Upper lobe of left lung (tissue), 6 donors: ENCODE measurements at regions not wholly inside any gene's neighbourhood (a gene's known extent, or its start where the extent isn't known, plus 50 kb on each side); places are given as distances from the start of the nearest gene placed in this dataset.
A peak's percentile ranks its signal among the peaks of the same experiment; 100 is the strongest.

Source experiments
- ATAC-seq, 2 donors: fragments of 200-7000 bp; cut with Tn5 transposase; one replicate each; pipeline ENCODE4 v1.9.1; 2022; ENCODE audit warnings: mild to moderate bottlenecking in 2 of 2, moderate library complexity in 2 of 2; ENCODE audit not compliant: low FRiP score in 2 of 2
- DNase-seq, 2 donors: peaks; one replicate each; pipeline ENCODE4 v3.0.0-alpha.2; 2019 to 2020
- H3K27ac ChIP-seq, 4 donors: fragments of 200-600 bp; sonication (generic); one replicate each; pipeline ENCODE4 v1.5.1; 2016 to 2019
- H3K27me3 ChIP-seq, 4 donors: fragments of 200-600 bp; sonication (generic); one replicate each; pipeline ENCODE4 v1.5.1; 2017 to 2019
- H3K36me3 ChIP-seq, 4 donors: fragments of 200-600 bp; sonication (generic); one replicate each; pipeline ENCODE4 v1.5.1; 2016 to 2019
- H3K4me1 ChIP-seq, 4 donors: fragments of 200-600 bp; sonication (generic); one replicate each; pipeline ENCODE4 v1.5.1; 2018 to 2019
- H3K4me3 ChIP-seq, 4 donors: fragments of 200-600 bp; sonication (generic); one replicate each; pipeline ENCODE4 v1.5.1; 2017 to 2019; ENCODE audit warnings: mild to moderate bottlenecking in 2 of 4, moderate library complexity in 1 of 4
- H3K9me3 ChIP-seq, 4 donors: fragments of 200-600 bp; sonication (generic); one replicate each; pipeline ENCODE4 v1.5.1; 2018 to 2019
- CTCF ChIP-seq, 6 experiments: fragments of 450-650 bp in 4 of 6; fragments of 200-600 bp in 2 of 6; sonication (generic) in 2 of 6; IDR thresholded peaks; one replicate each; pipeline ENCODE4 v1.5.1; 2016 to 2019; ENCODE audit warnings: antibody characterized with exemption in 6 of 6
- EP300 ChIP-seq, 4 donors: sonication (generic); formaldehyde crosslinking; IDR thresholded peaks; one replicate each; pipeline ENCODE4 v1.5.1; 2017; ENCODE audit warnings: antibody characterized with exemption in 4 of 4, control low read depth in 2 of 4
- POLR2A ChIP-seq, 4 donors: fragments of 450-650 bp; IDR thresholded peaks; one replicate each; pipeline ENCODE4 v1.5.1; 2016 to 2017; ENCODE audit warnings: antibody characterized with exemption in 4 of 4, mild to moderate bottlenecking in 2 of 4
- POLR2AphosphoS5 ChIP-seq, 2 donors: sonication (generic); formaldehyde crosslinking; IDR thresholded peaks; one replicate each; pipeline ENCODE4 v1.5.1; 2017; ENCODE audit warnings: antibody characterized with exemption in 2 of 2
- WGBS, 2 donors: methylation state at CpG; one replicate each; pipeline ENCODE4 v1.1.5; 2017 to 2018; 5-methylcytosine and 5-hydroxymethylcytosine counted together
- donor health status: DM: no; HTN: no; CAD: no; lungs with moderate emphysema.
- donor health status: DM: no; HTN: yes; CAD: no; lungs with severe emphysema.

GRCh38 chr2:66242099-66242789 is 192.7 kb upstream of the MEIS1 start:
- H3K9me3 ChIP-seq, result no peaks in the 10 kb centered on the region
- TF ChIP-seq CTCF (IDR thresholded peaks at IDR 0.05) (no peak), POLR2AphosphoS5 (IDR thresholded peaks at IDR 0.05) (no peak), EP300 (IDR thresholded peaks at IDR 0.05) (no peak), POLR2A (IDR thresholded peaks at IDR 0.05) (no peak)
- DNase-seq (no peak), ATAC-seq (no peak)
- no peak overlapping the region for H3K27ac ChIP-seq
- 80 to 87% methylated on average over 1 of the region's 1 CpG for WGBS, 2 donors
- no peak overlapping the region for H3K4me3 ChIP-seq
- no peaks in the 10 kb centered on the region for H3K27me3 ChIP-seq
- no peaks in the 10 kb centered on the region for H3K4me1 ChIP-seq
- no peaks in the 10 kb centered on the region for H3K36me3 ChIP-seq

GRCh38 chr2:66240286-66240685 is 194.6 kb upstream of the MEIS1 start:
- DNase-seq, result no peak
- Histone ChIP-seq H3K4me3 (no peak overlapping the region), H3K27me3 (no peaks in the 10 kb centered on the region), H3K4me1 (no peaks in the 10 kb centered on the region), H3K27ac (peak overlapping the region in 1 of 4 donors; percentile 24), H3K36me3 (no peaks in the 10 kb centered on the region), H3K9me3 (no peaks in the 10 kb centered on the region)
- TF ChIP-seq EP300 (IDR thresholded peaks at IDR 0.05), result no peak
- TF ChIP-seq POLR2A (IDR thresholded peaks at IDR 0.05), result no peak
- TF ChIP-seq CTCF (IDR thresholded peaks at IDR 0.05), result no peak
- peak in 1 of 2 donors; percentile 47 for TF ChIP-seq POLR2AphosphoS5 (IDR thresholded peaks at IDR 0.05)
- ATAC-seq, result peak in 1 of 2 donors; percentile 40
- WGBS, 2 donors, result 56 to 62% methylated on average over 3 of the region's 3 CpGs

GRCh38 chr2:66239655-66240054 is 195.3 kb upstream of the MEIS1 start:
- 69 to 73% methylated on average over 6 to 7 of the region's 7 CpGs for WGBS, 2 donors
- Histone ChIP-seq H3K36me3 (no peaks in the 10 kb centered on the region), H3K9me3 (no peaks in the 10 kb centered on the region), H3K27ac (peak overlapping the region in 1 of 4 donors; percentile 24), H3K4me1 (no peaks in the 10 kb centered on the region), H3K27me3 (no peaks in the 10 kb centered on the region), H3K4me3 (no peak overlapping the region)
- no peak for TF ChIP-seq EP300 (IDR thresholded peaks at IDR 0.05)
- TF ChIP-seq POLR2A (IDR thresholded peaks at IDR 0.05), result no peak
- TF ChIP-seq POLR2AphosphoS5 (IDR thresholded peaks at IDR 0.05), result no peak
- TF ChIP-seq CTCF (IDR thresholded peaks at IDR 0.05), result no peak
- no peak for DNase-seq
- peak in 1 of 2 donors; percentile 48 for ATAC-seq

- H3K27ac ChIP-seq, result no peak overlapping the region
These were observed 197.0 kb upstream of the MEIS1 start for GRCh38 chr2:66237803-66238379.

More at GRCh38 chr2:66237803-66238379, 197.0 kb upstream of the MEIS1 start:
- Histone ChIP-seq H3K27me3 (no peaks in the 10 kb centered on the region), H3K36me3 (no peaks in the 10 kb centered on the region), H3K4me3 (no peak overlapping the region), H3K9me3 (no peaks in the 10 kb centered on the region), H3K4me1 (no peaks in the 10 kb centered on the region)
- no peak for ATAC-seq
- WGBS, 2 donors, result 82 to 90% methylated on average over 6 of the region's 6 CpGs
- TF ChIP-seq EP300 (IDR thresholded peaks at IDR 0.05) (no peak), POLR2AphosphoS5 (IDR thresholded peaks at IDR 0.05) (no peak), CTCF (IDR thresholded peaks at IDR 0.05) (no peak), POLR2A (IDR thresholded peaks at IDR 0.05) (no peak)
- no peak for DNase-seq
